GM21576 (cell line): ENCODE measurements at regions not wholly inside any gene's neighbourhood (a gene's known extent, or its start where the extent isn't known, plus 50 kb on each side); places are given as distances from the start of the nearest gene placed in this dataset.
"Not testable (repeated sequence)": the region's sequence is repeated elsewhere in the genome, so short reads cannot be mapped to it uniquely, and the experiment has no call there.

Experiments
- ATAC-seq: cut with Tn5 transposase; IDR thresholded peaks from one replicate; pipeline ENCODE4 v1.9.1; 2021; ENCODE audit warnings: mild to moderate bottlenecking, moderate library complexity; ENCODE audit not compliant: unreplicated experiment

- no peak for ATAC-seq
These were observed 154.1 kb downstream of the SH3BP4 start for GRCh38 chr2:235105821-235106359.

DNA sequence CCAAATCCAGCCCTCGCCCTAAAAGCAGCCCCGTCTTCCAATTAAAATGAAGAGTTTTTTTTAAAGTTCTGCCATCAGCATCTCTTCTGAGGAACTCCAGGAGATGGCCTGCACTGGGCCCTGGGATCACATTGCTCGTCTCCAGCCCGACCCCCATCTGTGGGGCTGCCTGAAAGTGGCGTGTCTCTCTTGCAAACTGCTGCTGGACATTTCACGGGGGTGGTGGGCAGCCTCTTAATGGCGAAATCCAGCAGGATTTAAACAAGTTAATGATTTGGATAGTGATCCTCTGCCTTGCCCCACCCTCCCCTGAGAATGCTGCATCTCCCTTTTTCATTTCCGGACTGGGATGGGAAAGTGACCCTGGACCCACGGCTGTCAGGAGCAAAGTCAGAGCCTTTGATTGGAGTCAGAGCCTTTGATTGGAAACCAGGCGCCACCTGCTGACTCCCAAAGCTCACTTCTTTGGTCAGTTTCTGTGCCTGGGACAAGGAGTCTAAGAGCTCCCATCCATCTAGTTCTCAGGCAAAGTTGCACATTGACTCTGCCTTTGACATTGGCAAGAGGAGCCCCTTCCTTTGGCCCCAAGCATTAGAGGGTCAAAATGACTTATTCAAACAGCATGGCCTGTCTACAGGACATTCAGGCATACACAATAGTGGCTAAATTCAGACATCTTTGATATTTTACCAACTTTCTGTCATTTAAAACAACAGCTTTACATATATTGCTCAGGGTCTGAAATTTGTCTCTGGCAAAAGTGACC lies 155.2 kb downstream of the SH3BP4 start:
- no peak for ATAC-seq

- no peak for ATAC-seq
These were observed 155.8 kb downstream of the SH3BP4 start for GRCh38 chr2:235107640-235107951.

- not testable (repeated sequence) for ATAC-seq
These were observed 157.7 kb downstream of the SH3BP4 start for GRCh38 chr2:235109561-235109960.

GRCh38 chr2:235112365-235112764 lies 160.5 kb downstream of the SH3BP4 start:
- no peak for ATAC-seq

GRCh38 chr2:235113854-235114253 lies 162.0 kb downstream of the SH3BP4 start:
- no peak for ATAC-seq

- ATAC-seq: no peak
These were observed 162.5 kb downstream of the SH3BP4 start for GRCh38 chr2:235114286-235114685.

DNA sequence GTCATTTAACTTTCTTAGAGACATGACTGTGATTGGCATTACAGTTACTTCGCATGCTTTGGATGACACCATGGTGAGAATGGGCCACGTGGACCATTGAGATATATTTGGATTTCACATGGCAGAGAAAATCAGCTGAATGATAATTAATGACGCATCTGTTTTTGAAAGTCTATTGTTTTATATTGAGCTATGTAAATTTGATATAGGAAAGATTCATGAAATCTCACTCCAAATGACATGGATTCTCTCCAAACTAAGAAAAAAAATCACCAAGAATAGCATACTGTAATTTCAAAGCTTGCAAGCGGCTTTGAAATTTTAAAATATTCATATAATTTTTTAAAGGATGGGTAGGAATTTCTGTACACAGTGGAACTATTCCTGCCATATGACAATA lies 163.7 kb downstream of the SH3BP4 start:
- no peak for ATAC-seq

DNA sequence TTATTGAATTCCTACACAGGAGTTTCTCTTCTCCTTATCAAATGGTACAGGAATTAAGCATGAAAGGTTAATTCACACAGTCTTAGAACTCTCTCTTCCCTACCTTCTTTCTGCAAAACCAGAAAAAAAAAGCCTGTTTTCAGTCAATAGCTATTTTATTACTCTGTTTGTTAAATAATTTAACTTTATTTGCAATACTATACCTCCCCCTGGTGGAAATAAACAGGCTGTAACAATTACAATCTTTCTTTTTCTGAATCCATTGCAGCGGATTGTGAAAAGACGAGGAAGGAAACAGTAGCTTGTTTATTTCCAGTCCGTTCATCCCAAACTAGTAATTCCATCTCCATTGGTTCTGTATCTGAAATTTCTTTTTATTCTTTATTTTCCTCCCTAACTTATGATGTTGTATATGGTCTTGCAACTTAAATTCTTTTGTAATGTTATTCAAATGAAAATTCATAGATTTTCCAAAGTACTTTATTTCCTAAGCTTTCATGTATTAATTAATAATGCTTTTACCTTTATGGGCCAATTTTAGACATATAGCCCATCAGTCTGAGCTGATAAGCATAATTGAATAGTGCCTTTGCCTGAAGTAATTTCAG lies 165.2 kb downstream of the SH3BP4 start:
- no peak for ATAC-seq

DNA sequence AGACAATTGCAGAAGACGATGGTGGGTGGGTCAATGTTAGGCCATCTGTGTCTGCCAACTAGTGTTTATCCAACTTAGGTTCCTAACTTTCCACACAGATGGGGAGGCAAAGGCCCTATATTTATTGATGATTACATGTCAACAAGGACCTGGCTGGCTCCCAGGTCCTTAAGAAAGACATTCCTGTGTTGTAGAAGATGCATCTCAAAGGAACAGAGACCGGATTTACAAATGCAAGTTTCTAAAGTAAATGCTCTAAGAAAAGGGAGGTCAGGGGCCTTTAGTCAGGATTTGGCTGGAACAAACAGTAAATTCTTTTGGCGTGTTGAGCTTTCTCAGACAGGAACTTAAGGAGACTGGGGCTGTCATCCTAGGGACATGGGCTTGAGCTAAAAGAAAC lies 175.0 kb downstream of the SH3BP4 start:
- ATAC-seq: no peak

GRCh38 chr2:235127931-235128330 lies 176.1 kb downstream of the SH3BP4 start:
- ATAC-seq: no peak

GRCh38 chr2:235129850-235130249 lies 178.0 kb downstream of the SH3BP4 start:
- no peak for ATAC-seq

- no peak for ATAC-seq
These were observed 179.8 kb downstream of the SH3BP4 start for GRCh38 chr2:235131334-235132305.

DNA sequence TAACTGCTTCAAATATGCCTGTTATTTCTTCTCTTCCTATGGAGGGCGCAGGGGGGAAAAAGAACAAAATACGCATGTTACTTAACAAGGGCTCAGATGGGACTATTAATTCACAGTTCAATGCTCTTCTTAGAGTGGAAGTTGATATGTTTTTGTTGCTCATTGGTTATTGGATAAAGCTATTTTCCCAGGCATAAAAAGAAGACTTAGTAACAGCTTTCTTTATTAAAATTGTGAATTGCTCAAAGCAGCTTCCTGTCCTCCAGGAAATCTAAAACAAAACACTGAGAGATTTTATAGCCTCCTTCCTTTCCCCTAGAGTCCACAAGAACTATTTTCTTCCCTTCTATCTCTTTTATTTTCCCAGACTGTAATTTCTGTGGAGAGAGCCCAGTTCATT lies 180.8 kb downstream of the SH3BP4 start:
- ATAC-seq: no peak

- no peak for ATAC-seq
These were observed 182.0 kb downstream of the SH3BP4 start for GRCh38 chr2:235133837-235134236.

DNA sequence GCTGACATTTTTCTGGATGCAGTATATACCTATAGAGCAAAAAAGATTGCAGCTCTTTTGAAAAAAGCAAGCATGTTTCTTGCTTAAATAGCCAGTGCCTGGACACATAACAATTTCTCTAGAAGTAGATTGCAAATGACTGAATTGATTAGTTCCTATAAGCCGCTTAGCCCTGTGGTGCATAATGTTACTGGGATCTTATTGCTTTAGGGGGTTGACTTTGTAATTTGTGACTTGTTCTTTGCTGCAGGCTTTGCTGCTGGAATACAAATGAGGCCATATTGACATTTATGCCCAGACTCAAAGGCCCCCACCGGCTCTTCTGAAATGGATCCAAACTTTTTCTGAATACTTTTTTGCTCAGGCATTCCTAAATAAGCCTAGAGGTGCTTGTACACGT lies 182.6 kb downstream of the SH3BP4 start:
- no peak for ATAC-seq

DNA sequence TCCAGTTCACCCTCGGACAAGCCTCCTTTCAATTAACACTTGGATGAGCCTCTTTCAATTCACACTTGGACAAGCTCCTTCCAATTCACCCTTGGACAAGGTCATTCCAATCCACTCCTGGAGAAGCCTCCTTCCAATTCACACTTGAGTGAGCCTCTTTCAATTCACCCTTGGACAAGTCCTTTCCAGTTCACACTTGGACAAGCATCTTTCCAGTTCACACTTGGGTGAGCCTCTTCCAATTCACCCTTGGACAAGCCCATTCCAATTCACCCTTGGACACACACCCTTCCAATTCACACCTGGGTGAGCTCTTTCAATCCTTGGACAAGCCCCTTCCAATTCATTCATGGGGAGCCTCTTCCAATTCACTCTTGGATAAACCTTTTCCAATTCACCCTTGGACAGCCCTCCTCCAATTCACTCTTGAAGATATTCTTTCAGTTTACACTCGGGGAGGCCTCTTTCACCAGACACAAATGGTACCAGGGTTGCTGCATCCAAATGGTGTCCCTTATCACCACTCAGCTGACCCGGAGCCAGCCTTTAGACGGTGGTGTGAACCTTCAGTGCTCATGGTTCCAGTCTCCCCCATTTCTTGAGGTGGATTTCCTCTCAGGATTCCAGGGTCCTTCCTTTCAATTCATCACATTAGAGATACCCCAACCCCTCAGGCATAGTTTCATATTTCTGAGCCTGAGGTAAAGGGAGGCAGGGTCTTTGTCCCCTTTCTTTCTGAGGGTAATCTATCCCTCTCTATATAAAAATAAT lies 183.6 kb downstream of the SH3BP4 start:
- ATAC-seq: no peak

GRCh38 chr2:235135990-235136561 lies 184.3 kb downstream of the SH3BP4 start:
- ATAC-seq: no peak

DNA sequence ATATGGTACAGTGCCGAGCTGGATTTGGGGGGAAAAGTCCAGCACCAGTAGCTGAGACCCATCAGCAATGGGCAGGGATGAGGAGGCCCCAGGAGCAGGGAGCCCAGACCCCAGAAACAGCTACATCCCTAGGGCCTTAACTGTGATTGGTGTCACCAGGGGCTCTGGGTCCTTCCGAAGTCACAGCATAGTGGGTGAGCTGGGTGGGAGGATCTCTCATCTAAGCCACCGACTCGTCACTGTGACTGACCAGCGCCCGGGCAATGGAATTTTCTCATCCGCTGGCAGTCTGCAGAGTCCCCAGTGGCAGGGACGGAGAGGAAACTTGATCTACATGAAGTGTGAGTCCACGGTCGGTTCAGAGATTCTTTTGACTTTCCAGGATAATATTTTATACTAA lies 186.5 kb downstream of the SH3BP4 start:
- ATAC-seq: no peak
